ENCODE measurements at regions not wholly inside any gene's neighbourhood (a gene's known extent, or its start where the extent isn't known, plus 50 kb on each side); places are given as distances from the start of the nearest gene placed in this dataset.

DNA sequence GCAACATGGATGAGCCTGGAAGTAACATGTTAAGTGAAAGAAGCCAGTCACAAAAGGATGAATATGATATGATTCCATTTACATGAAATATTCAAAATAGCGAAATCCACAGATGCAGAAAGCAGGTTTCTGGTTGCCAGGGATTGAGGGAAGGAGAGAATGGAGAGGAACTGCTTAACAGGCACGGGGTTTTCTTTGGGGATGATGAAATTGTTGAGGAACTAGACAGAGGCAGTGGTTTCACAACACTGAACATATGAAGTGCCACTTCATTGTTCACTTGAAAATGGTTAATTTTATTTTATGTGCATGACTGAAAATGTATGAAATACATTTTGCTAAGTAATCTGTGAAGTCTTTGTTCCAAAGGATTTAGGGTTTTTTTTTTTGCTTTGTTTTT is 182.5 kb upstream of the TBL1X start:
- RAD21 ChIA-PET (ENCODE audit: unreplicated experiment), result no interaction called here
- Histone ChIP-seq H3K9ac (ENCODE audit: control insufficient read depth, insufficient read depth, low read length) (no peak overlapping the region), H3K27ac (ENCODE audit: control insufficient read depth, insufficient read depth) (no peak overlapping the region), H3K27me3 (replicated peaks in 1 of 2; ENCODE audit: control insufficient read depth in 2 of 2, insufficient read depth in 2 of 2, low read length in 1 of 2) (no peaks in the 10 kb centered on the region), H3K79me2 (ENCODE audit: control insufficient read depth, insufficient read depth, low read length) (no peaks in the 10 kb centered on the region), H3K9me3 (replicated peaks; ENCODE audit: control insufficient read depth, insufficient read depth, low read length) (no peaks in the 10 kb centered on the region), H3K4me1 (ENCODE audit: control insufficient read depth, insufficient read depth, low read length) (no peaks in the 10 kb centered on the region), H4K20me1 (ENCODE audit: control insufficient read depth, insufficient read depth) (no peaks in the 10 kb centered on the region), H3K4me3 (no peak overlapping the region), H3K4me2 (ENCODE audit: control insufficient read depth, insufficient read depth) (no peak overlapping the region), H3K36me3 (ENCODE audit: control insufficient read depth in 2 of 2, insufficient read depth in 2 of 2, low read length in 1 of 2) (no peaks in the 10 kb centered on the region), H2AFZ (ENCODE audit: control insufficient read depth, low read depth, low read length) (no peak overlapping the region)
- TF ChIP-seq ZNF384 (IDR thresholded peaks at IDR 0.05; ENCODE audit: borderline replicate concordance, low read depth, low read length) (no peak), ZSCAN29 (IDR thresholded peaks at IDR 0.05) (no peak), SPI1 (IDR thresholded peaks at IDR 0.05; ENCODE audit: borderline replicate concordance, insufficient read depth, low read depth, low read length) (no peak), POLR2AphosphoS2 (IDR thresholded peaks at IDR 0.05; ENCODE audit: low read depth, low read length) (no peak), ETV6 (conservative IDR thresholded peaks at IDR 0.05 in 1 of 2, IDR thresholded peaks at IDR 0.05 in 1 of 2; ENCODE audit: borderline replicate concordance in 1 of 2, low read depth in 1 of 2) (no peak), ZNF24 (IDR thresholded peaks at IDR 0.05) (no peak)
- CTCF ChIA-PET, result no interaction called here
- ATAC-seq, result no peak
- in situ Hi-C loops (cut with MboI), result no loop called here
- POLR2A ChIA-PET, result no interaction called here
- no peak for DNase-seq (ENCODE audit: low read depth, low spot score)
- intact Hi-C loops (cut with micrococcal nuclease; ENCODE audit: unreplicated experiment), result no loop called here
- BruUV-seq (replicated peaks), result no TSS peak
- 4% methylated on average over 2 of the region's 2 CpGs for WGBS (ENCODE audit: insufficient coverage, insufficient replicate concordance, low lambda C conversion rate, missing lambda C conversion rate)
- FAIRE-seq, result no peak
- SMC1A ChIA-PET (ENCODE audit: uncharacterized antibody, unreplicated experiment), result no interaction called here

DNA sequence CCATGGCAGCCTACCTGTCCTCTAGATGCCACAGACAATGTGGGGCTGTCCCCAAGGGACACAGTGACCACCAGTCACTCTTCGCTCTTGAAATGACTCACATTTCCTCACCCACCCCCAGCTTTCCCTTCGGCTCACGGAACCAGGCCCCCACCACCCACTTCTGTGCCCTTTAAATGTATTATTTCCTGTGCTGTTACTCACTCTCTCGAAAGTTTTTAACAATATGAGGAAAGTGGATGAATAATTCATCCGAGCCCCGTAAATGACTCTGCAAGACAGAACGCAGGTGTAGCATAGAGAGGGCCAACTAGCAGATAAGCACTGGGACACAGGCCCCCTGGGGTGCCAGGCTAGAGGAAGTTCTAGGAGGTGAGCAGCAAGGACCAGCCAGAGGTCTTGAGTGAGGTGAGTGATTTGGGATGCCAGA is 179.5 kb upstream of the TBL1X start:
- DNase-seq (ENCODE audit: low read depth, low spot score), result no peak
- ATAC-seq, result no peak; the same call in 1 of the 3 replicates
- FAIRE-seq, result no peak
- TF ChIP-seq ESRRA (IDR thresholded peaks at IDR 0.05; ENCODE audit: low read length), result no peak
- TF ChIP-seq, protein P1, sequence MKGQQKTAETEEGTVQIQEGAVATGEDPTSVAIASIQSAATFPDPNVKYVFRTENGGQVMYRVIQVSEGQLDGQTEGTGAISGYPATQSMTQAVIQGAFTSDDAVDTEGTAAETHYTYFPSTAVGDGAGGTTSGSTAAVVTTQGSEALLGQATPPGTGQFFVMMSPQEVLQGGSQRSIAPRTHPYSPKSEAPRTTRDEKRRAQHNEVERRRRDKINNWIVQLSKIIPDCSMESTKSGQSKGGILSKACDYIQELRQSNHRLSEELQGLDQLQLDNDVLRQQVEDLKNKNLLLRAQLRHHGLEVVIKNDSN (IDR thresholded peaks at IDR 0.05; ENCODE audit: borderline replicate concordance, extremely low read length, insufficient read depth, low read depth, low read length), result no peak
- TF ChIP-seq IKZF1 (conservative IDR thresholded peaks at IDR 0.05), result no peak
- TF ChIP-seq SPI1 (IDR thresholded peaks at IDR 0.05; ENCODE audit: borderline replicate concordance, insufficient read depth, low read depth, low read length), result no peak
- no peak for TF ChIP-seq SMAD5 (IDR thresholded peaks at IDR 0.05; ENCODE audit: low read depth)
- TF ChIP-seq, protein P2, sequence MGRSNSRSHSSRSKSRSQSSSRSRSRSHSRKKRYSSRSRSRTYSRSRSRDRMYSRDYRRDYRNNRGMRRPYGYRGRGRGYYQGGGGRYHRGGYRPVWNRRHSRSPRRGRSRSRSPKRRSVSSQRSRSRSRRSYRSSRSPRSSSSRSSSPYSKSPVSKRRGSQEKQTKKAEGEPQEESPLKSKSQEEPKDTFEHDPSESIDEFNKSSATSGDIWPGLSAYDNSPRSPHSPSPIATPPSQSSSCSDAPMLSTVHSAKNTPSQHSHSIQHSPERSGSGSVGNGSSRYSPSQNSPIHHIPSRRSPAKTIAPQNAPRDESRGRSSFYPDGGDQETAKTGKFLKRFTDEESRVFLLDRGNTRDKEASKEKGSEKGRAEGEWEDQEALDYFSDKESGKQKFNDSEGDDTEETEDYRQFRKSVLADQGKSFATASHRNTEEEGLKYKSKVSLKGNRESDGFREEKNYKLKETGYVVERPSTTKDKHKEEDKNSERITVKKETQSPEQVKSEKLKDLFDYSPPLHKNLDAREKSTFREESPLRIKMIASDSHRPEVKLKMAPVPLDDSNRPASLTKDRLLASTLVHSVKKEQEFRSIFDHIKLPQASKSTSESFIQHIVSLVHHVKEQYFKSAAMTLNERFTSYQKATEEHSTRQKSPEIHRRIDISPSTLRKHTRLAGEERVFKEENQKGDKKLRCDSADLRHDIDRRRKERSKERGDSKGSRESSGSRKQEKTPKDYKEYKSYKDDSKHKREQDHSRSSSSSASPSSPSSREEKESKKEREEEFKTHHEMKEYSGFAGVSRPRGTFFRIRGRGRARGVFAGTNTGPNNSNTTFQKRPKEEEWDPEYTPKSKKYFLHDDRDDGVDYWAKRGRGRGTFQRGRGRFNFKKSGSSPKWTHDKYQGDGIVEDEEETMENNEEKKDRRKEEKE (IDR thresholded peaks at IDR 0.05), result no peak
- no peak for TF ChIP-seq YBX1 (IDR thresholded peaks at IDR 0.05)
- no peak for TF ChIP-seq ZNF207 (IDR thresholded peaks at IDR 0.05; ENCODE audit: borderline replicate concordance)
- no peak for TF ChIP-seq EED (IDR thresholded peaks at IDR 0.05; ENCODE audit: low read depth)
- no peak for TF ChIP-seq STAT3 (IDR thresholded peaks at IDR 0.05; ENCODE audit: low read depth, low read length)

More for the DNA sequence above, 179.5 kb upstream of the TBL1X start:
- Histone ChIP-seq H4K20me1 (ENCODE audit: control insufficient read depth, insufficient read depth) (no peaks in the 10 kb centered on the region), H2AFZ (ENCODE audit: control insufficient read depth, low read depth, low read length) (no peak overlapping the region), H3K27ac (ENCODE audit: control insufficient read depth, insufficient read depth) (no peak overlapping the region), H3K4me3 (no peak overlapping the region), H3K27me3 (replicated peaks in 1 of 2; ENCODE audit: control insufficient read depth in 2 of 2, insufficient read depth in 2 of 2, low read length in 1 of 2) (no peaks in the 10 kb centered on the region), H3K9me3 (replicated peaks; ENCODE audit: control insufficient read depth, insufficient read depth, low read length) (no peaks in the 10 kb centered on the region), H3K4me1 (ENCODE audit: control insufficient read depth, insufficient read depth, low read length) (no peaks in the 10 kb centered on the region), H3K9ac (ENCODE audit: control insufficient read depth, insufficient read depth, low read length) (no peak overlapping the region), H3K36me3 (ENCODE audit: control insufficient read depth in 2 of 2, insufficient read depth in 2 of 2, low read length in 1 of 2) (no peaks in the 10 kb centered on the region), H3K79me2 (ENCODE audit: control insufficient read depth, insufficient read depth, low read length) (no peaks in the 10 kb centered on the region), H3K4me2 (ENCODE audit: control insufficient read depth, insufficient read depth) (no peak overlapping the region)
- ChIA-PET SMC1A (ENCODE audit: uncharacterized antibody, unreplicated experiment) (no interaction called here), RAD21 (ENCODE audit: unreplicated experiment) (no interaction called here), POLR2A (no interaction called here), CTCF (no interaction called here)
- intact Hi-C loops (cut with micrococcal nuclease; ENCODE audit: unreplicated experiment) (no loop called here), in situ Hi-C loops (cut with MboI) (no loop called here)
- WGBS (ENCODE audit: insufficient coverage, insufficient replicate concordance, low lambda C conversion rate, missing lambda C conversion rate), result 9% methylated on average over 7 of the region's 7 CpGs
- BruUV-seq (replicated peaks), result no TSS peak

Data from GM12878 (cell line).